ENCODE measurements at regions not wholly inside any gene's neighbourhood (a gene's known extent, or its start where the extent isn't known, plus 50 kb on each side); places are given as distances from the start of the nearest gene placed in this dataset.

DNA sequence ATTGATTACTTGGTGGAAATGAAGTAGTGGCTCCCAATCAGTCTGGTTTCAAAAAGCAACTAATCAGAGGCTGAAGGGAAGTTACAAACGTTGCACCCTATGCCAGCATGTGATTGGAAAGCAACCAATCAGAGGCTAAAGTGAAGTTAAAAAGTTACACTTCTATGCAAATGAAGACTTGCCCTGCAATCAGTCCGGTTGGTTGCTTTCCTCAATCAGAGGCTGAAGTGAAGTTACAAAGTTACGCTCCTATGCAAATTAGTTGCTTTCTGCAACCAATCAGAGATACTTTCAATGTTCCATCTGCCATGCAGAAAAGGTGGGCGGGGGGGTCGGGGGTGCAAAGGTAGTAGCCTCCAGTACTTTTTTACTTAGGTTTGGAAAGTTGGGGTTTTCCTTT, 1077.1 kb downstream of the TYW1 start:
- TF ChIP-seq, protein P1, sequence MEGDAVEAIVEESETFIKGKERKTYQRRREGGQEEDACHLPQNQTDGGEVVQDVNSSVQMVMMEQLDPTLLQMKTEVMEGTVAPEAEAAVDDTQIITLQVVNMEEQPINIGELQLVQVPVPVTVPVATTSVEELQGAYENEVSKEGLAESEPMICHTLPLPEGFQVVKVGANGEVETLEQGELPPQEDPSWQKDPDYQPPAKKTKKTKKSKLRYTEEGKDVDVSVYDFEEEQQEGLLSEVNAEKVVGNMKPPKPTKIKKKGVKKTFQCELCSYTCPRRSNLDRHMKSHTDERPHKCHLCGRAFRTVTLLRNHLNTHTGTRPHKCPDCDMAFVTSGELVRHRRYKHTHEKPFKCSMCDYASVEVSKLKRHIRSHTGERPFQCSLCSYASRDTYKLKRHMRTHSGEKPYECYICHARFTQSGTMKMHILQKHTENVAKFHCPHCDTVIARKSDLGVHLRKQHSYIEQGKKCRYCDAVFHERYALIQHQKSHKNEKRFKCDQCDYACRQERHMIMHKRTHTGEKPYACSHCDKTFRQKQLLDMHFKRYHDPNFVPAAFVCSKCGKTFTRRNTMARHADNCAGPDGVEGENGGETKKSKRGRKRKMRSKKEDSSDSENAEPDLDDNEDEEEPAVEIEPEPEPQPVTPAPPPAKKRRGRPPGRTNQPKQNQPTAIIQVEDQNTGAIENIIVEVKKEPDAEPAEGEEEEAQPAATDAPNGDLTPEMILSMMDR (IDR thresholded peaks at IDR 0.05), result no peak
- TF ChIP-seq POLR2A (IDR thresholded peaks at IDR 0.05) (no peak), POLR2AphosphoS5 (IDR thresholded peaks at IDR 0.05) (no peak)
